ENCODE measurements at regions not wholly inside any gene's neighbourhood (a gene's known extent, or its start where the extent isn't known, plus 50 kb on each side); places are given as distances from the start of the nearest gene placed in this dataset.

- Mint-ChIP-seq H3K9me3 (peaks cover 12% of the 10 kb centered on the region), H3K27ac (peak overlapping the region; percentile 58 to 89 (median 88)), H3K4me1 (peaks cover 44% of the 10 kb centered on the region), H3K4me3 (no peak overlapping the region), H3K27me3 (ENCODE audit: low read depth) (peaks cover 4% of the 10 kb centered on the region), H3K36me3 (ENCODE audit: low read depth) (peaks cover 8% of the 10 kb centered on the region)
- no peak for TF ChIP-seq CTCF (IDR thresholded peaks at IDR 0.05; ENCODE audit: unreplicated experiment in 3 of 3)
Observed at GRCh38 chr9:87140605-87141109, 193.4 kb upstream of the GAS1 start.

DNA sequence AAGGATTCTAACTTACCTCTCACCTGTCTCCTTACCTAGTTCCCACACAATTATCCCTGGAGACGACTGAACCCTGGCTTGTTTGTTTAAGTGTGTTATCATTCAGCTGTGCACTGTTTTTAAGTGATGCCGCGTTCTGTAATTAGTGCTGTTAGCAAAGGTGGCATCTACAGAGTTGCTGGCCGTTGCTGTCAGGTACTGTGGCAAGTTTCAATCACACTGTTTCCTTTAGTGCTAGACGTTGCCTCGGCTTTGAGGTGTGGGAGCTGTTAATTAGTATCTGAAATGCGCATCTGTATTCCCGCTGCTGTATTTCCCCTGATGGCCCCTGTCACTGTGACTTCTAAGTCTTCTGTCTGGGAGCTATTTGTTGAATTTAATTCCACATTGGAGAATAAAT is 193.8 kb upstream of the GAS1 start:
- H3K36me3 Mint-ChIP-seq (ENCODE audit: low read depth): peaks cover 13% of the 10 kb centered on the region
- peaks cover 43% of the 10 kb centered on the region for H3K4me1 Mint-ChIP-seq
- H3K27ac Mint-ChIP-seq: peak overlapping the region; percentile 21 to 89 (median 58)
- peaks cover 16% of the 10 kb centered on the region for H3K9me3 Mint-ChIP-seq
- TF ChIP-seq CTCF (IDR thresholded peaks at IDR 0.05; ENCODE audit: unreplicated experiment in 3 of 3): no peak
- H3K4me3 Mint-ChIP-seq: no peak overlapping the region
- H3K27me3 Mint-ChIP-seq (ENCODE audit: low read depth): peaks cover 6% of the 10 kb centered on the region

DNA sequence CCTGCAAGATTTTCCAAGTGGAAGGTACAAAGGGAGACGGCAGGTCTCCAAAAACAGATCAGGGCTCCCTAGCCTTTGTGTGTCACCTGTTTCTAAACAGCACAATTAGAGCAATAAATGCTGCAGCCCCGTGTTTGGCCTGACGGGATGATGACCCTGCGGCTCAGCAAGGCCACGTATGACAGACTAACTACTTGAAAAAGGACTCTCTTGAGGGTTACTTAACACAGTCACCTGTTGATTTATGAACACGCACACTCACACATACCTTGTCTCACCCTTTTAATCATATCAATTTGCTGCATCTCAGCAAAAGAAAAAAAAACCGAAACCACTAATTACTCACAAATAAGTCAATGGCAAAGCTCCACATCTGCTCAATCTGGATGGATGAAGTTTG is 199.6 kb upstream of the GAS1 start:
- no peak for TF ChIP-seq CTCF (IDR thresholded peaks at IDR 0.05; ENCODE audit: unreplicated experiment in 3 of 3)
- peaks cover 18% of the 10 kb centered on the region for H3K9me3 Mint-ChIP-seq
- peaks cover 23% of the 10 kb centered on the region for H3K4me1 Mint-ChIP-seq
- H3K4me3 Mint-ChIP-seq: no peak overlapping the region
- H3K36me3 Mint-ChIP-seq (ENCODE audit: low read depth): peaks cover 13% of the 10 kb centered on the region
- peaks cover 4% of the 10 kb centered on the region for H3K27me3 Mint-ChIP-seq (ENCODE audit: low read depth)
- H3K27ac Mint-ChIP-seq: peak overlapping the region; percentile 97 to 100 (median 99)

DNA sequence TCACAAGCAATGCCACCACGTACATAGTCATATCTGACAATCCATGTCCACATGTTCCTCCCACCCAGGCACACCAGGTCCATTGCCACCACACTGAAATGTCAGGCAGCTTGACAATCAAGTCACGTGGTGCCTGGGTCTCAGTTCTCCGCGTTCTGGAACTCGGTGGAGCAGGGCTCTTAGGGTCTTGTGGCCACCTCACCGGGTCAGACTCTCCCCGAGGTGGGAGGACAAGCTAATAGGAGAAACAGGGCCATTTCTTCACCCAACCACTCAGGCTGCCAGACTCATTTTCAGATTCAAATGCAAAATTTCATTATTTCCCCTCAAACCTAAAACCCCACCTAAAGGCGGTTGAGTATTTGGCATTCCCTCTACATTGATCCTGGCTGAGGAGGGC is 200.5 kb upstream of the GAS1 start:
- peaks cover 4% of the 10 kb centered on the region for H3K27me3 Mint-ChIP-seq (ENCODE audit: low read depth)
- no peak for TF ChIP-seq CTCF (IDR thresholded peaks at IDR 0.05; ENCODE audit: unreplicated experiment in 3 of 3)

GRCh38 chr9:87148331-87149104 is 201.2 kb upstream of the GAS1 start:
- peaks cover 31% of the 10 kb centered on the region for H3K4me1 Mint-ChIP-seq
- peak overlapping the region; percentile 86 to 90 (median 86) for H3K4me3 Mint-ChIP-seq
- H3K27ac Mint-ChIP-seq: peak overlapping the region; percentile 97 to 100 (median 99)
- peaks cover 13% of the 10 kb centered on the region for H3K36me3 Mint-ChIP-seq (ENCODE audit: low read depth)
- H3K9me3 Mint-ChIP-seq: peaks cover 18% of the 10 kb centered on the region
- peak in 1 of 3 experiments; percentile 9 for TF ChIP-seq CTCF (IDR thresholded peaks at IDR 0.05; ENCODE audit: unreplicated experiment in 3 of 3)
- H3K27me3 Mint-ChIP-seq (ENCODE audit: low read depth): peaks cover 4% of the 10 kb centered on the region

More for the DNA sequence above, 200.5 kb upstream of the GAS1 start:
- Mint-ChIP-seq H3K36me3 (ENCODE audit: low read depth) (peaks cover 13% of the 10 kb centered on the region), H3K27ac (peak overlapping the region; percentile 97 to 100 (median 99)), H3K4me3 (peak overlapping the region; percentile 86 to 90 (median 86)), H3K4me1 (peaks cover 27% of the 10 kb centered on the region), H3K9me3 (peaks cover 18% of the 10 kb centered on the region)
